ENCODE measurements at regions not wholly inside any gene's neighbourhood (a gene's known extent, or its start where the extent isn't known, plus 50 kb on each side); places are given as distances from the start of the nearest gene placed in this dataset.

GRCh38 chrX:149313871-149314371 is 191.2 kb downstream of the IDS start:
- H3K4me1 ChIP-seq (ENCODE audit: insufficient read depth, low read length): no peaks in the 10 kb centered on the region
- CTCF ChIA-PET: no interaction called here
- H3K4me3 ChIP-seq (ENCODE audit: low read length): no peak overlapping the region
- no peak overlapping the region for H3K27ac Mint-ChIP-seq
- H3K36me3 Mint-ChIP-seq (ENCODE audit: low read depth): no peaks in the 10 kb centered on the region
- intact Hi-C loops (cut with DNase I, micrococcal nuclease): no loop called here
- ATAC-seq (ENCODE audit: poor library complexity) (no peak), DNase-seq (no peak)
- H3K36me3 ChIP-seq (ENCODE audit: insufficient read depth, low read length): no peaks in the 10 kb centered on the region
- no peak for TF ChIP-seq CTCF (IDR thresholded peaks at IDR 0.05)
- no peaks in the 10 kb centered on the region for H3K4me1 Mint-ChIP-seq (ENCODE audit: low read depth)
- no peak overlapping the region for H3K4me3 Mint-ChIP-seq
- H3K9me3 ChIP-seq (ENCODE audit: control insufficient read depth in 1 of 2, insufficient read depth in 1 of 2, low read length in 2 of 2): no peaks in the 10 kb centered on the region
- H3K27ac ChIP-seq (ENCODE audit: low read depth in 1 of 2, low read length in 2 of 2): no peak overlapping the region
- no peaks in the 10 kb centered on the region for H3K27me3 ChIP-seq (ENCODE audit: control insufficient read depth in 1 of 2, insufficient read depth in 2 of 2, low read length in 2 of 2)
- no peaks in the 10 kb centered on the region for H3K27me3 Mint-ChIP-seq
- POLR2A ChIA-PET: no interaction called here
- no peaks in the 10 kb centered on the region for H3K9me3 Mint-ChIP-seq

GRCh38 chrX:149312988-149313387 is 192.1 kb downstream of the IDS start:
- no peak for TF ChIP-seq CTCF (IDR thresholded peaks at IDR 0.05)
- H3K9me3 Mint-ChIP-seq: no peaks in the 10 kb centered on the region
- H3K27me3 ChIP-seq (ENCODE audit: control insufficient read depth in 1 of 2, insufficient read depth in 2 of 2, low read length in 2 of 2): no peaks in the 10 kb centered on the region
- no peak overlapping the region for H3K4me3 ChIP-seq (ENCODE audit: low read length)
- POLR2A ChIA-PET: no interaction called here
- no peaks in the 10 kb centered on the region for H3K36me3 Mint-ChIP-seq (ENCODE audit: low read depth)
- no peak overlapping the region for H3K4me3 Mint-ChIP-seq
- ATAC-seq (ENCODE audit: poor library complexity): no peak
- no peak overlapping the region for H3K27ac ChIP-seq (ENCODE audit: low read depth in 1 of 2, low read length in 2 of 2)
- no peaks in the 10 kb centered on the region for H3K4me1 ChIP-seq (ENCODE audit: insufficient read depth, low read length)
- DNase-seq: no peak
- H3K36me3 ChIP-seq (ENCODE audit: insufficient read depth, low read length): no peaks in the 10 kb centered on the region
- CTCF ChIA-PET: no interaction called here
- H3K27me3 Mint-ChIP-seq: no peaks in the 10 kb centered on the region
- H3K27ac Mint-ChIP-seq: no peak overlapping the region
- no peaks in the 10 kb centered on the region for H3K4me1 Mint-ChIP-seq (ENCODE audit: low read depth)
- H3K9me3 ChIP-seq (ENCODE audit: control insufficient read depth in 1 of 2, insufficient read depth in 1 of 2, low read length in 2 of 2): no peaks in the 10 kb centered on the region
- intact Hi-C loops (cut with DNase I, micrococcal nuclease): no loop called here

GRCh38 chrX:149312097-149312496 is 193.0 kb downstream of the IDS start:
- Histone ChIP-seq H3K27ac (ENCODE audit: low read depth in 1 of 2, low read length in 2 of 2) (no peak overlapping the region), H3K9me3 (ENCODE audit: control insufficient read depth in 1 of 2, insufficient read depth in 1 of 2, low read length in 2 of 2) (no peaks in the 10 kb centered on the region), H3K36me3 (ENCODE audit: insufficient read depth, low read length) (no peaks in the 10 kb centered on the region), H3K27me3 (ENCODE audit: control insufficient read depth in 1 of 2, insufficient read depth in 2 of 2, low read length in 2 of 2) (no peaks in the 10 kb centered on the region), H3K4me1 (ENCODE audit: insufficient read depth, low read length) (no peaks in the 10 kb centered on the region), H3K4me3 (ENCODE audit: low read length) (no peak overlapping the region)
- ChIA-PET POLR2A (no interaction called here), CTCF (no interaction called here)
- ATAC-seq (ENCODE audit: poor library complexity) (no peak), DNase-seq (no peak)
- H3K4me1 Mint-ChIP-seq (ENCODE audit: low read depth): no peaks in the 10 kb centered on the region
- no peaks in the 10 kb centered on the region for H3K36me3 Mint-ChIP-seq (ENCODE audit: low read depth)
- no peak for TF ChIP-seq CTCF (IDR thresholded peaks at IDR 0.05)
- intact Hi-C loops (cut with DNase I, micrococcal nuclease): no loop called here
- H3K9me3 Mint-ChIP-seq: no peaks in the 10 kb centered on the region
- no peak overlapping the region for H3K27ac Mint-ChIP-seq
- H3K27me3 Mint-ChIP-seq: no peaks in the 10 kb centered on the region
- H3K4me3 Mint-ChIP-seq: no peak overlapping the region
